Upper lobe of left lung (tissue), 6 donors: ENCODE measurements at regions not wholly inside any gene's neighbourhood (a gene's known extent, or its start where the extent isn't known, plus 50 kb on each side); places are given as distances from the start of the nearest gene placed in this dataset.

ENCODE experiments used
- ATAC-seq, 2 donors: fragments of 200-7000 bp; cut with Tn5 transposase; one replicate each; pipeline ENCODE4 v1.9.1; 2022; ENCODE audit warnings: mild to moderate bottlenecking in 2 of 2, moderate library complexity in 2 of 2; ENCODE audit not compliant: low FRiP score in 2 of 2
- DNase-seq, 2 donors: peaks; one replicate each; pipeline ENCODE4 v3.0.0-alpha.2; 2019 to 2020
- H3K27ac ChIP-seq, 4 donors: fragments of 200-600 bp; sonication (generic); one replicate each; pipeline ENCODE4 v1.5.1; 2016 to 2019
- H3K27me3 ChIP-seq, 4 donors: fragments of 200-600 bp; sonication (generic); one replicate each; pipeline ENCODE4 v1.5.1; 2017 to 2019
- H3K36me3 ChIP-seq, 4 donors: fragments of 200-600 bp; sonication (generic); one replicate each; pipeline ENCODE4 v1.5.1; 2016 to 2019
- H3K4me1 ChIP-seq, 4 donors: fragments of 200-600 bp; sonication (generic); one replicate each; pipeline ENCODE4 v1.5.1; 2018 to 2019
- H3K4me3 ChIP-seq, 4 donors: fragments of 200-600 bp; sonication (generic); one replicate each; pipeline ENCODE4 v1.5.1; 2017 to 2019; ENCODE audit warnings: mild to moderate bottlenecking in 2 of 4, moderate library complexity in 1 of 4
- H3K9me3 ChIP-seq, 4 donors: fragments of 200-600 bp; sonication (generic); one replicate each; pipeline ENCODE4 v1.5.1; 2018 to 2019
- EP300 ChIP-seq, 4 donors: sonication (generic); formaldehyde crosslinking; IDR thresholded peaks; one replicate each; pipeline ENCODE4 v1.5.1; 2017; ENCODE audit warnings: antibody characterized with exemption in 4 of 4, control low read depth in 2 of 4
- POLR2A ChIP-seq, 4 donors: fragments of 450-650 bp; IDR thresholded peaks; one replicate each; pipeline ENCODE4 v1.5.1; 2016 to 2017; ENCODE audit warnings: antibody characterized with exemption in 4 of 4, mild to moderate bottlenecking in 2 of 4
- POLR2AphosphoS5 ChIP-seq, 2 donors: sonication (generic); formaldehyde crosslinking; IDR thresholded peaks; one replicate each; pipeline ENCODE4 v1.5.1; 2017; ENCODE audit warnings: antibody characterized with exemption in 2 of 2
- WGBS, 2 donors: methylation state at CpG; one replicate each; pipeline ENCODE4 v1.1.5; 2017 to 2018; 5-methylcytosine and 5-hydroxymethylcytosine counted together
- TF ChIP-seq, protein P1 (sequence below), 6 experiments: fragments of 450-650 bp in 4 of 6; fragments of 200-600 bp in 2 of 6; sonication (generic) in 2 of 6; IDR thresholded peaks; one replicate each; pipeline ENCODE4 v1.5.1; 2016 to 2019; ENCODE audit warnings: antibody characterized with exemption in 6 of 6
- donor health status: DM: no; HTN: no; CAD: no; lungs with moderate emphysema.
- donor health status: DM: no; HTN: yes; CAD: no; lungs with severe emphysema.

DNA sequence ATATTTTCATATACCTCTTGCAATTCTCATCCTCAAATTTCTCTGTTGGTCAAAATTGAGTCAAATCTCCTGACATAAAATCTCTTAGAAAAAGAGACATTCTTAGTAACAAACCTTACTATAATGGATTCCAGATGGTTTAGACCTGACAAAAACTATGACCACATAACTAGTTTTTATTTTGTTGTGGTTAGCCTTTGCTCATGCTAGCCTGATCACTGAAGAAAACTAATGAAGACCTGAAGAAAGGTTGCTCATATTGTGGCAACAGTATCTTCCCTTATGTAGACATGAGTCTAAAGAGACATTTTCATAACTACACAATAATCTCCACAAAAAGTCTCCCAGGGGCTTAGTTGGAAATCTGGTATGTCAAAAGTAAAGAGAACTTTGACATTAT is 274.1 kb upstream of the TMEM161B start:
- ATAC-seq (no peak), DNase-seq (no peak)
- Histone ChIP-seq H3K4me1 (no peaks in the 10 kb centered on the region), H3K4me3 (no peak overlapping the region), H3K9me3 (no peaks in the 10 kb centered on the region), H3K27ac (no peak overlapping the region), H3K27me3 (no peaks in the 10 kb centered on the region), H3K36me3 (no peaks in the 10 kb centered on the region)
- no peak for TF ChIP-seq EP300 (IDR thresholded peaks at IDR 0.05)
- no peak for TF ChIP-seq POLR2A (IDR thresholded peaks at IDR 0.05)
- TF ChIP-seq, protein P1, sequence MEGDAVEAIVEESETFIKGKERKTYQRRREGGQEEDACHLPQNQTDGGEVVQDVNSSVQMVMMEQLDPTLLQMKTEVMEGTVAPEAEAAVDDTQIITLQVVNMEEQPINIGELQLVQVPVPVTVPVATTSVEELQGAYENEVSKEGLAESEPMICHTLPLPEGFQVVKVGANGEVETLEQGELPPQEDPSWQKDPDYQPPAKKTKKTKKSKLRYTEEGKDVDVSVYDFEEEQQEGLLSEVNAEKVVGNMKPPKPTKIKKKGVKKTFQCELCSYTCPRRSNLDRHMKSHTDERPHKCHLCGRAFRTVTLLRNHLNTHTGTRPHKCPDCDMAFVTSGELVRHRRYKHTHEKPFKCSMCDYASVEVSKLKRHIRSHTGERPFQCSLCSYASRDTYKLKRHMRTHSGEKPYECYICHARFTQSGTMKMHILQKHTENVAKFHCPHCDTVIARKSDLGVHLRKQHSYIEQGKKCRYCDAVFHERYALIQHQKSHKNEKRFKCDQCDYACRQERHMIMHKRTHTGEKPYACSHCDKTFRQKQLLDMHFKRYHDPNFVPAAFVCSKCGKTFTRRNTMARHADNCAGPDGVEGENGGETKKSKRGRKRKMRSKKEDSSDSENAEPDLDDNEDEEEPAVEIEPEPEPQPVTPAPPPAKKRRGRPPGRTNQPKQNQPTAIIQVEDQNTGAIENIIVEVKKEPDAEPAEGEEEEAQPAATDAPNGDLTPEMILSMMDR (IDR thresholded peaks at IDR 0.05): no peak
- TF ChIP-seq POLR2AphosphoS5 (IDR thresholded peaks at IDR 0.05): no peak

DNA sequence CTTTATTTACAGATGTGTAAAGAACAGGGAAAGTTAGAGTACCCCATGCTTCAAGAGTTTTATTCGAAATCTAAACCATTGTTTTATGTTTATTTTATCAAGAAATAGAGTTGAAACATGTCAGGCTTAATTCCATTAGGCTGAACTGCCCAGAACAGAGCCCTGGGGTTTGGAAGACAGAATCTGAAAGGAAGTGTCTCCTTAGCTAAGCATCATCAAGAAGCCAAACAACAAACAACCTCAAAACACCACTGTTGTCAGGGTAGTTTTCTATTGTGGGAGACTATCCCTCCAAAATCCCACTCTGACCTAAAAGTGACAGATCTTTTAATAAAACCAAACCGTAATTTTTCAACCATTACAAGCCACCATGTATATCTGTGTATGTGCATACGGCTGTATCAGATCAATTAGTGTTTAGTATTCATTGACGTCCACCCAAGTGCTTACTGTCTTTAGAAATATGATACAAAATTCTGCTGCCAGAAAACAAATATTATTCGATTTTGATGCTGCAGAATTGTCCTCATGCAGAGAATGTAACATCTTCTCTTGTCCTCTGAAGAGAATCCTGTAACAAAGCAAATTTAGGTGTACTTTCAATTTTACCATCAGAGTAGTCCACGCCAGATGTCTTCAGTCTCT is 271.9 kb upstream of the TMEM161B start:
- Histone ChIP-seq H3K4me3 (no peak overlapping the region), H3K36me3 (no peaks in the 10 kb centered on the region), H3K27me3 (no peaks in the 10 kb centered on the region), H3K9me3 (no peaks in the 10 kb centered on the region), H3K4me1 (no peaks in the 10 kb centered on the region), H3K27ac (no peak overlapping the region)
- TF ChIP-seq, protein P1 (IDR thresholded peaks at IDR 0.05): no peak
- TF ChIP-seq POLR2AphosphoS5 (IDR thresholded peaks at IDR 0.05) (no peak), EP300 (IDR thresholded peaks at IDR 0.05) (no peak), POLR2A (IDR thresholded peaks at IDR 0.05) (no peak)
- no peak for ATAC-seq
- no peak for DNase-seq
- WGBS, 2 donors: 75 to 82% methylated on average over 6 of the region's 6 CpGs

DNA sequence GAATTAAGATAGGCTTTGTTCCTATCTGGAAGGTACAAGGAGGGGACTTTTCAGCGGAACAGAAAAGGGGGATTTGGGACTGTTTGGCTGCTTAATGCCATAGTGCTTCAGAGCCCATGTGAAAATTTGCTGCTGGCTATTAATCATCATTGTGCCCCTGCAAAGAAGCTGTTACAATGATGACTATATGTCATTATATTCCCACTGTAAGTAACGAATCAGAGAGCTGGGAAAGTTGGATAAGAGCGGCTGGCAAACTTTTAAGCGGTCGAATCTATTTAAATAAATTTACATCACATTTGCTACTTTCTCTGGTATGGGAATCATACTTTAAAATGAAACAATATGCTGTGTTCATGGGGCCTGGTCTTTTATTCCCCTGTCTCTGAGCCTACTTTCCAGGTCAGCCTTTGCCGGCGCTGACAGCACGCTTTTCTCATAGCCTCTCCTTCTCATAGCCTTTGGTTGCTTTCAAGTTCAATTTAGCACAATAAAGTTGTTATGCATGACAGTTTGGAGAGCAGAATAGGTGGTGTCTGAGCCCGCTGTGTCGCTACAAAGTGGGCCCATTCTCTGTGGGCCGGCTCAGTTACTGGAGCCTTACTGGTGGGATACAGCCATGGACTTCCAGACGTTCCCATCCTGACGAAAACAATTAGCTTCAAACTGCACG is 271.2 kb upstream of the TMEM161B start:
- Histone ChIP-seq H3K4me1 (no peaks in the 10 kb centered on the region), H3K27me3 (no peaks in the 10 kb centered on the region), H3K27ac (no peak overlapping the region), H3K9me3 (no peaks in the 10 kb centered on the region), H3K36me3 (no peaks in the 10 kb centered on the region), H3K4me3 (no peak overlapping the region)
- WGBS, 2 donors: 56 to 63% methylated on average over 14 of the region's 14 CpGs
- DNase-seq (no peak), ATAC-seq (no peak)
- TF ChIP-seq, protein P1 (IDR thresholded peaks at IDR 0.05): no peak
- TF ChIP-seq POLR2AphosphoS5 (IDR thresholded peaks at IDR 0.05) (no peak), POLR2A (IDR thresholded peaks at IDR 0.05) (no peak), EP300 (IDR thresholded peaks at IDR 0.05) (no peak)

DNA sequence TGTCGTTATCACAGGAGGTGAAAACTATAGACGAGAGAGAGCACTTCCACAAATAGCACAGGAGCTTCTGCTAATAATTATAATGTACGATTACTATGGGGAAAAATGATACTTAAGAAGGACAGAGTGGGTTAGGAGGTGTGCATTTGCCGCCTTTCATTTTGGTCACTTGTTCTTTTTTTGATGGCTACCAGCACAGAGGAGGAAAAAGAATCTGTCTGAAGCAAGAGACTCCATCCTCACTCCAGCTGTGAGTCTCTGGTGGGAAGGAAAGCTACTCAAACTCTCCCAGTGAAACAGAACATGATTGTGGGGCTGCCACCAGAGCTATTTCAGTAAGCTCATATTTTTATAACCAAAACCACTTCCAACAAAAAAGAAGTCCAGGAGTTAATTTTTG is 270.4 kb upstream of the TMEM161B start:
- Histone ChIP-seq H3K27ac (no peak overlapping the region), H3K4me3 (no peak overlapping the region), H3K27me3 (no peaks in the 10 kb centered on the region), H3K9me3 (no peaks in the 10 kb centered on the region), H3K36me3 (no peaks in the 10 kb centered on the region), H3K4me1 (no peaks in the 10 kb centered on the region)
- TF ChIP-seq POLR2AphosphoS5 (IDR thresholded peaks at IDR 0.05): no peak
- TF ChIP-seq POLR2A (IDR thresholded peaks at IDR 0.05): no peak
- TF ChIP-seq, protein P1 (IDR thresholded peaks at IDR 0.05): no peak
- TF ChIP-seq EP300 (IDR thresholded peaks at IDR 0.05): no peak
- no peak for ATAC-seq
- DNase-seq: no peak
- WGBS, 2 donors: 83 to 84% methylated on average over 4 of the region's 4 CpGs

DNA sequence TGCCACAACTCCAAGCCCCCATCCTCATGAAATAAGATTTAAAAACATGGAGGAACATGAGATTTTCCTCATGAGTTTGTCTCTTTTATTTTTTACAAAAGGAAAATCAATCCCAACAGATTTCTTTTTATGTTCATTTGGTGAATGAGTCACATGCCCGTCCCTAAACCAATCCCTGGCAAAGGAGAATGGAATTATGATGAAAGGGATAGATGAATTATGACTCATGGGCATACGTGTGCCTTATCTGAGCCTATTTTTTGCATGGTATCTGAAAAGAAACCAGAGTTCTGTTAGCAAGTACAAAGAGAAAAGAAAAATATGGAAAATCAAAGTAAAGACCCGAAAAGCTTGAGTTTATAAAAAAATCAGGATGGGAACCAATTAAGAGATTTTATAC is 267.5 kb upstream of the TMEM161B start:
- no peak overlapping the region for H3K4me3 ChIP-seq
- H3K9me3 ChIP-seq: no peaks in the 10 kb centered on the region
- TF ChIP-seq, protein P1 (IDR thresholded peaks at IDR 0.05): no peak
- TF ChIP-seq POLR2AphosphoS5 (IDR thresholded peaks at IDR 0.05) (no peak), POLR2A (IDR thresholded peaks at IDR 0.05) (no peak), EP300 (IDR thresholded peaks at IDR 0.05) (no peak)
- no peaks in the 10 kb centered on the region for H3K36me3 ChIP-seq
- ATAC-seq (no peak), DNase-seq (no peak)
- no peaks in the 10 kb centered on the region for H3K27me3 ChIP-seq
- WGBS, 2 donors: 71 to 72% methylated on average over 3 of the region's 3 CpGs
- no peaks in the 10 kb centered on the region for H3K4me1 ChIP-seq
- H3K27ac ChIP-seq: no peak overlapping the region
